Endothelial cell of umbilical vein (primary cell): ENCODE measurements at regions not wholly inside any gene's neighbourhood (a gene's known extent, or its start where the extent isn't known, plus 50 kb on each side); places are given as distances from the start of the nearest gene placed in this dataset.

Experiments used
- BruUV-seq: library from RNA; stranded (reverse); fragments of 400-500 nt; replicated peaks from 2 replicates; lab custom pipeline; 2021; lab: Mats Ljungman, UMichigan
- CTCF ChIA-PET: fragments of 300-600, 350-600 bp; sonication (Branson Sonifier 250); formaldehyde crosslinking; loops from one replicate; lab custom pipeline; 2021; ENCODE audit warnings: antibody characterized with exemption, inconsistent platforms; lab: Charles Lee
- POLR2A ChIA-PET: fragments of 300-600, 350-600 bp; sonication (Branson Sonifier 250); formaldehyde crosslinking; loops from one replicate; lab custom pipeline; 2021; ENCODE audit warnings: antibody characterized with exemption, inconsistent platforms; lab: Charles Lee
- DNase-seq: peaks from one replicate; pipeline ENCODE4 v3.0.0-alpha.2; 2011; ENCODE audit warnings: low read depth, low spot score
- FAIRE-seq: peaks from 2 replicates; lab custom pipeline; 2011; peaks lifted over from hg19 to GRCh38; lab: Jason Lieb, UNC
- H2AFZ ChIP-seq: 2 replicates; pipeline ENCODE4 v1.6.0; 2012; ENCODE audit warnings: low read depth, low read length, control low read depth, inconsistent platforms
- H3K27ac ChIP-seq: 2 replicates; pipeline ENCODE4 v1.5.1; 2011; ENCODE audit warnings: low read depth, mild to moderate bottlenecking, control low read depth, low read length, moderate library complexity; ENCODE audit not compliant: insufficient read depth
- H3K27me3 ChIP-seq, 2 experiments: 2 replicates each; pipeline versions ENCODE4 v1.6.0 to v1.6.1; 2011; ENCODE audit warnings: low read length in 2 of 2, mixed read lengths in 1 of 2; ENCODE audit not compliant: control insufficient read depth in 2 of 2, insufficient read depth in 2 of 2
- H3K36me3 ChIP-seq, 2 experiments: 2 replicates in 1 of 2; 3 replicates in 1 of 2; pipeline ENCODE4 v1.5.1; 2011; ENCODE audit warnings: low read length in 2 of 2, mild to moderate bottlenecking in 1 of 2, moderate library complexity in 1 of 2; ENCODE audit not compliant: control insufficient read depth in 2 of 2, insufficient read depth in 2 of 2; ENCODE audit errors: extremely low read depth in 1 of 2
- H3K4me1 ChIP-seq: 3 replicates; pipeline ENCODE4 v1.5.1; 2011; ENCODE audit warnings: mild to moderate bottlenecking, low read length; ENCODE audit not compliant: control insufficient read depth, insufficient read depth; ENCODE audit errors: extremely low read depth
- H3K4me2 ChIP-seq: 2 replicates; pipeline ENCODE4 v1.6.1; 2011; ENCODE audit warnings: low read length, control low read depth, mixed read lengths; ENCODE audit not compliant: insufficient read depth
- H3K4me3 ChIP-seq, 3 experiments: fragments of 200-600 bp in 1 of 3; sonication (generic), shearing (Covaris generic) in 1 of 3; replicated peaks in 1 of 3; 2 replicates each; pipeline ENCODE4 v1.5.1; 2011 to 2016; ENCODE audit warnings: control low read depth in 3 of 3, low read length in 3 of 3, mild to moderate bottlenecking in 2 of 3, inconsistent platforms in 1 of 3, low read depth in 1 of 3, moderate library complexity in 1 of 3; ENCODE audit not compliant: insufficient read depth in 1 of 3
- H3K79me2 ChIP-seq: 2 replicates; pipeline ENCODE4 v1.6.0; 2012; ENCODE audit warnings: low read length, inconsistent platforms; ENCODE audit not compliant: control insufficient read depth, insufficient read depth
- H3K9ac ChIP-seq: replicated peaks from 2 replicates; pipeline ENCODE3; 2011; ENCODE audit warnings: low read length, control low read depth; ENCODE audit not compliant: insufficient read depth; ENCODE audit errors: extremely low read depth
- H3K9me1 ChIP-seq: replicated peaks from 3 replicates; pipeline ENCODE4 v1.6.0; 2011; ENCODE audit warnings: mild to moderate bottlenecking, low read length; ENCODE audit not compliant: control insufficient read depth, insufficient read depth; ENCODE audit errors: extremely low read depth
- H3K9me3 ChIP-seq: replicated peaks from 2 replicates; pipeline ENCODE4 v1.5.1; 2012; ENCODE audit warnings: low read length, inconsistent platforms; ENCODE audit not compliant: control insufficient read depth, insufficient read depth
- H4K20me1 ChIP-seq: replicated peaks from 2 replicates; pipeline ENCODE3; 2011; ENCODE audit warnings: mild to moderate bottlenecking, low read length; ENCODE audit not compliant: control insufficient read depth, insufficient read depth; ENCODE audit errors: extremely low read depth
- CTCF ChIP-seq, 2 donors: IDR thresholded peaks; 1 replicate in 1 of 2; 2 replicates in 1 of 2; pipeline ENCODE4 v1.5.1; 2011; ENCODE audit warnings: low read length in 2 of 2, mild to moderate bottlenecking in 2 of 2, moderate library complexity in 2 of 2, control low read depth in 1 of 2, inconsistent platforms in 1 of 2, low read depth in 1 of 2; ENCODE audit not compliant: insufficient read depth in 1 of 2; ENCODE audit errors: extremely low read depth in 1 of 2
- EZH2 ChIP-seq: IDR thresholded peaks from 2 replicates; pipeline ENCODE4 v1.6.1; 2012; ENCODE audit warnings: borderline replicate concordance, low read depth, mild to moderate bottlenecking, moderate library complexity, low read length, inconsistent platforms; ENCODE audit not compliant: severe bottlenecking
- FOS ChIP-seq: IDR thresholded peaks from 2 replicates; pipeline ENCODE4 v1.6.1; 2011; ENCODE audit warnings: mild to moderate bottlenecking, low read length, moderate library complexity, borderline replicate concordance; ENCODE audit not compliant: insufficient read depth
- GATA2 ChIP-seq: IDR thresholded peaks from 2 replicates; pipeline ENCODE4 v1.7.0; 2011; ENCODE audit warnings: low read depth, mild to moderate bottlenecking, moderate library complexity, mixed read lengths, low read length; ENCODE audit not compliant: insufficient read length, insufficient read depth
- JUN ChIP-seq: IDR thresholded peaks from 2 replicates; pipeline ENCODE4 v1.6.1; 2011; ENCODE audit warnings: borderline replicate concordance, low read depth; ENCODE audit not compliant: insufficient read length, insufficient read depth
- MAX ChIP-seq: IDR thresholded peaks from 2 replicates; pipeline ENCODE4 v1.6.1; 2011; ENCODE audit not compliant: insufficient read depth, insufficient read length
- MYC ChIP-seq: IDR thresholded peaks from one replicate; pipeline ENCODE4 v1.6.1; 2011; ENCODE audit warnings: mild to moderate bottlenecking, low read depth, low read length
- POLR2A ChIP-seq: IDR thresholded peaks from 2 replicates; pipeline ENCODE4 v1.6.1; 2012; ENCODE audit warnings: low read depth, mild to moderate bottlenecking, control low read depth, low read length
- POLR2AphosphoS5 ChIP-seq: IDR thresholded peaks from 2 replicates; pipeline ENCODE4 v1.6.1; 2012; ENCODE audit warnings: low read depth, mild to moderate bottlenecking, control low read depth, low read length, moderate library complexity; ENCODE audit not compliant: insufficient read depth
- dilution Hi-C: fragments of 300-500 bp; cut with MboI; formaldehyde crosslinking; loops from one replicate; pipeline ENCODE4 v1.15.0; 2019; ENCODE audit warnings: low sequenced_read_pairs; ENCODE audit not compliant: extremely low pct_ligation_motif_present
- intact Hi-C: fragments of 100-400 bp; cut with micrococcal nuclease; formaldehyde crosslinking; loops from one replicate; pipeline ENCODE4 v1.10.0; 2022

DNA sequence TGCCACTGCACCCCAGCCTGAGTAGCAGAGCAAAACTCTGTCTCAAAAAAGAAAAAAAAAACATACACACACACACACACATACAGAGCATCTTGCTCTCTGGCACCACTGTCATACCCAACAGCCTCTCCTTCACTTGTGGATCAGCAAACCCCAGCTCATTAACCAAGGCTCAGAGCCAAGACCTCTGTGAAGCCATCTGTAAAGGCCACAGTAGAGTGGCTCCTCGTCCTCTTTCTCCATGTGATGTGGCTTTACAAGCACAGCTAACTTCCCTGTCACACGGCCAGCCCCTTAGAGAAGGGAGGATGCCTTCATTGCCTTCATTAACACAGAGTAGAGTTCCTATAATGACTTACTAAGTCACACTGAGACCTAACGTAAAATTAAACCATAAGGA, 62.7 kb upstream of the LSM14A start:
- CTCF ChIA-PET = interaction anchor here (1.2 to 5.3 kb wide), 3 partner anchors 13 to 332 kb away, joined by 3 to 33 read pairs (median 3); no protein-coding TSS in a partner anchor
- intact Hi-C loops = no loop called here
- H3K4me3 ChIP-seq = no peak overlapping the region

More for the DNA sequence above, 62.7 kb upstream of the LSM14A start:
- H3K27me3 ChIP-seq = peaks cover 0 to under 1% of the 10 kb centered on the region in 2 experiments
- DNase-seq = no peak
- no peak overlapping the region for H3K27ac ChIP-seq
- H3K9ac ChIP-seq = no peak overlapping the region
- H3K79me2 ChIP-seq = no peaks in the 10 kb centered on the region
- POLR2A ChIA-PET = no interaction called here
- TF ChIP-seq CTCF (IDR thresholded peaks at IDR 0.05; ENCODE audit: extremely low read depth in 1 of 2, insufficient read depth in 1 of 2, low read depth in 1 of 2, low read length in 2 of 2) = no peak
- no peak for TF ChIP-seq EZH2
- no peak for TF ChIP-seq GATA2
- no peak for TF ChIP-seq MAX
- TF ChIP-seq POLR2AphosphoS5 = no peak
- TF ChIP-seq FOS = no peak
- no peak for TF ChIP-seq POLR2A
- no peak for TF ChIP-seq MYC
- TF ChIP-seq JUN = no peak
- no peaks in the 10 kb centered on the region for H3K9me3 ChIP-seq
- dilution Hi-C loops = no loop called here
- H3K4me2 ChIP-seq = no peak overlapping the region
- H3K9me1 ChIP-seq = no peaks in the 10 kb centered on the region
- H3K4me1 ChIP-seq = no peaks in the 10 kb centered on the region
- H2AFZ ChIP-seq = no peak overlapping the region
- H4K20me1 ChIP-seq = no peaks in the 10 kb centered on the region
- H3K36me3 ChIP-seq = no peaks in the 10 kb centered on the region
- no TSS peak for BruUV-seq
- FAIRE-seq = no peak
